ENCODE measurements at regions not wholly inside any gene's neighbourhood (a gene's known extent, or its start where the extent isn't known, plus 50 kb on each side); places are given as distances from the start of the nearest gene placed in this dataset.

GRCh38 chr2:122929347-122929746, 1095.7 kb upstream of the CNTNAP5 start:
- TF ChIP-seq, protein P1, sequence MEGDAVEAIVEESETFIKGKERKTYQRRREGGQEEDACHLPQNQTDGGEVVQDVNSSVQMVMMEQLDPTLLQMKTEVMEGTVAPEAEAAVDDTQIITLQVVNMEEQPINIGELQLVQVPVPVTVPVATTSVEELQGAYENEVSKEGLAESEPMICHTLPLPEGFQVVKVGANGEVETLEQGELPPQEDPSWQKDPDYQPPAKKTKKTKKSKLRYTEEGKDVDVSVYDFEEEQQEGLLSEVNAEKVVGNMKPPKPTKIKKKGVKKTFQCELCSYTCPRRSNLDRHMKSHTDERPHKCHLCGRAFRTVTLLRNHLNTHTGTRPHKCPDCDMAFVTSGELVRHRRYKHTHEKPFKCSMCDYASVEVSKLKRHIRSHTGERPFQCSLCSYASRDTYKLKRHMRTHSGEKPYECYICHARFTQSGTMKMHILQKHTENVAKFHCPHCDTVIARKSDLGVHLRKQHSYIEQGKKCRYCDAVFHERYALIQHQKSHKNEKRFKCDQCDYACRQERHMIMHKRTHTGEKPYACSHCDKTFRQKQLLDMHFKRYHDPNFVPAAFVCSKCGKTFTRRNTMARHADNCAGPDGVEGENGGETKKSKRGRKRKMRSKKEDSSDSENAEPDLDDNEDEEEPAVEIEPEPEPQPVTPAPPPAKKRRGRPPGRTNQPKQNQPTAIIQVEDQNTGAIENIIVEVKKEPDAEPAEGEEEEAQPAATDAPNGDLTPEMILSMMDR (IDR thresholded peaks at IDR 0.05) = no peak
- TF ChIP-seq POLR2A (IDR thresholded peaks at IDR 0.05) = no peak

Measured in body of pancreas (tissue), 4 donors.